Endothelial cell of umbilical vein (primary cell): ENCODE measurements at regions not wholly inside any gene's neighbourhood (a gene's known extent, or its start where the extent isn't known, plus 50 kb on each side); places are given as distances from the start of the nearest gene placed in this dataset.

Experiments used
- BruUV-seq: library from RNA; stranded (reverse); fragments of 400-500 nt; replicated peaks from 2 replicates; lab custom pipeline; 2021; lab: Mats Ljungman, UMichigan
- CTCF ChIA-PET: fragments of 300-600, 350-600 bp; sonication (Branson Sonifier 250); formaldehyde crosslinking; loops from one replicate; lab custom pipeline; 2021; ENCODE audit warnings: antibody characterized with exemption, inconsistent platforms; lab: Charles Lee
- POLR2A ChIA-PET: fragments of 300-600, 350-600 bp; sonication (Branson Sonifier 250); formaldehyde crosslinking; loops from one replicate; lab custom pipeline; 2021; ENCODE audit warnings: antibody characterized with exemption, inconsistent platforms; lab: Charles Lee
- DNase-seq: peaks from one replicate; pipeline ENCODE4 v3.0.0-alpha.2; 2011; ENCODE audit warnings: low read depth, low spot score
- FAIRE-seq: peaks from 2 replicates; lab custom pipeline; 2011; peaks lifted over from hg19 to GRCh38; lab: Jason Lieb, UNC
- H2AFZ ChIP-seq: 2 replicates; pipeline ENCODE4 v1.6.0; 2012; ENCODE audit warnings: low read depth, low read length, control low read depth, inconsistent platforms
- H3K27ac ChIP-seq: 2 replicates; pipeline ENCODE4 v1.5.1; 2011; ENCODE audit warnings: low read depth, mild to moderate bottlenecking, control low read depth, low read length, moderate library complexity; ENCODE audit not compliant: insufficient read depth
- H3K27me3 ChIP-seq, 2 experiments: 2 replicates each; pipeline versions ENCODE4 v1.6.0 to v1.6.1; 2011; ENCODE audit warnings: low read length in 2 of 2, mixed read lengths in 1 of 2; ENCODE audit not compliant: control insufficient read depth in 2 of 2, insufficient read depth in 2 of 2
- H3K36me3 ChIP-seq, 2 experiments: 2 replicates in 1 of 2; 3 replicates in 1 of 2; pipeline ENCODE4 v1.5.1; 2011; ENCODE audit warnings: low read length in 2 of 2, mild to moderate bottlenecking in 1 of 2, moderate library complexity in 1 of 2; ENCODE audit not compliant: control insufficient read depth in 2 of 2, insufficient read depth in 2 of 2; ENCODE audit errors: extremely low read depth in 1 of 2
- H3K4me1 ChIP-seq: 3 replicates; pipeline ENCODE4 v1.5.1; 2011; ENCODE audit warnings: mild to moderate bottlenecking, low read length; ENCODE audit not compliant: control insufficient read depth, insufficient read depth; ENCODE audit errors: extremely low read depth
- H3K4me2 ChIP-seq: 2 replicates; pipeline ENCODE4 v1.6.1; 2011; ENCODE audit warnings: low read length, control low read depth, mixed read lengths; ENCODE audit not compliant: insufficient read depth
- H3K4me3 ChIP-seq, 3 experiments: fragments of 200-600 bp in 1 of 3; sonication (generic), shearing (Covaris generic) in 1 of 3; replicated peaks in 1 of 3; 2 replicates each; pipeline ENCODE4 v1.5.1; 2011 to 2016; ENCODE audit warnings: control low read depth in 3 of 3, low read length in 3 of 3, mild to moderate bottlenecking in 2 of 3, inconsistent platforms in 1 of 3, low read depth in 1 of 3, moderate library complexity in 1 of 3; ENCODE audit not compliant: insufficient read depth in 1 of 3
- H3K79me2 ChIP-seq: 2 replicates; pipeline ENCODE4 v1.6.0; 2012; ENCODE audit warnings: low read length, inconsistent platforms; ENCODE audit not compliant: control insufficient read depth, insufficient read depth
- H3K9ac ChIP-seq: replicated peaks from 2 replicates; pipeline ENCODE3; 2011; ENCODE audit warnings: low read length, control low read depth; ENCODE audit not compliant: insufficient read depth; ENCODE audit errors: extremely low read depth
- H3K9me1 ChIP-seq: replicated peaks from 3 replicates; pipeline ENCODE4 v1.6.0; 2011; ENCODE audit warnings: mild to moderate bottlenecking, low read length; ENCODE audit not compliant: control insufficient read depth, insufficient read depth; ENCODE audit errors: extremely low read depth
- H3K9me3 ChIP-seq: replicated peaks from 2 replicates; pipeline ENCODE4 v1.5.1; 2012; ENCODE audit warnings: low read length, inconsistent platforms; ENCODE audit not compliant: control insufficient read depth, insufficient read depth
- H4K20me1 ChIP-seq: replicated peaks from 2 replicates; pipeline ENCODE3; 2011; ENCODE audit warnings: mild to moderate bottlenecking, low read length; ENCODE audit not compliant: control insufficient read depth, insufficient read depth; ENCODE audit errors: extremely low read depth
- FOS ChIP-seq: IDR thresholded peaks from 2 replicates; pipeline ENCODE4 v1.6.1; 2011; ENCODE audit warnings: mild to moderate bottlenecking, low read length, moderate library complexity, borderline replicate concordance; ENCODE audit not compliant: insufficient read depth
- GATA2 ChIP-seq: IDR thresholded peaks from 2 replicates; pipeline ENCODE4 v1.7.0; 2011; ENCODE audit warnings: low read depth, mild to moderate bottlenecking, moderate library complexity, mixed read lengths, low read length; ENCODE audit not compliant: insufficient read length, insufficient read depth
- JUN ChIP-seq: IDR thresholded peaks from 2 replicates; pipeline ENCODE4 v1.6.1; 2011; ENCODE audit warnings: borderline replicate concordance, low read depth; ENCODE audit not compliant: insufficient read length, insufficient read depth
- MYC ChIP-seq: IDR thresholded peaks from one replicate; pipeline ENCODE4 v1.6.1; 2011; ENCODE audit warnings: mild to moderate bottlenecking, low read depth, low read length
- POLR2A ChIP-seq: IDR thresholded peaks from 2 replicates; pipeline ENCODE4 v1.6.1; 2012; ENCODE audit warnings: low read depth, mild to moderate bottlenecking, control low read depth, low read length
- POLR2AphosphoS5 ChIP-seq: IDR thresholded peaks from 2 replicates; pipeline ENCODE4 v1.6.1; 2012; ENCODE audit warnings: low read depth, mild to moderate bottlenecking, control low read depth, low read length, moderate library complexity; ENCODE audit not compliant: insufficient read depth
- dilution Hi-C: fragments of 300-500 bp; cut with MboI; formaldehyde crosslinking; loops from one replicate; pipeline ENCODE4 v1.15.0; 2019; ENCODE audit warnings: low sequenced_read_pairs; ENCODE audit not compliant: extremely low pct_ligation_motif_present
- intact Hi-C: fragments of 100-400 bp; cut with micrococcal nuclease; formaldehyde crosslinking; loops from one replicate; pipeline ENCODE4 v1.10.0; 2022
- TF ChIP-seq, protein P1 (sequence below): IDR thresholded peaks from 2 replicates; pipeline ENCODE4 v1.6.1; 2011; ENCODE audit not compliant: insufficient read depth, insufficient read length
- TF ChIP-seq, protein P2 (sequence below), 2 donors: IDR thresholded peaks; 1 replicate in 1 of 2; 2 replicates in 1 of 2; pipeline ENCODE4 v1.5.1; 2011; ENCODE audit warnings: low read length in 2 of 2, mild to moderate bottlenecking in 2 of 2, moderate library complexity in 2 of 2, control low read depth in 1 of 2, inconsistent platforms in 1 of 2, low read depth in 1 of 2; ENCODE audit not compliant: insufficient read depth in 1 of 2; ENCODE audit errors: extremely low read depth in 1 of 2

DNA sequence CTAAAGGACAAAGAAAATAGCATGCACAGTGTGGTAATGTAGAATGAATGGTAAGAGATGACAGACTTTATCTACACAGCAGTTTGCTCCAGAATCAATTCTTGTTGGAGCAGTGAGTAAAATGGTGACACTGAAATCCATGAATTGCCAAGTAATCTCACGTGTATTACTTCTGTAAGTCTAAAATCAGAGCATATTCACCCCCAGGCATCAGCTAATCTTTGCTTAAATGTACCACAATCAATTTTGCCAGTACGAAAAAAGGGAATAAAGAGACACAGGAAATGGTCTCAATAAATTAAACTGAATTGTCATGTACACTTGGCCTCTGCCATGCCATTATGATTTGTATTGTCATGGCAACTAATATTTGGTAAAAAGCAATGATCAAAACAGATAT is 294.2 kb downstream of the PCDH17 start:
- H3K4me1 ChIP-seq: no peaks in the 10 kb centered on the region
- no peaks in the 10 kb centered on the region for H3K9me3 ChIP-seq
- H4K20me1 ChIP-seq: no peaks in the 10 kb centered on the region
- FAIRE-seq (no peak), DNase-seq (no peak)
- no peaks in the 10 kb centered on the region for H3K27me3 ChIP-seq
- dilution Hi-C loops: no loop called here
- no peak overlapping the region for H3K27ac ChIP-seq
- POLR2A ChIA-PET: no interaction called here
- no peak overlapping the region for H2AFZ ChIP-seq
- CTCF ChIA-PET: no interaction called here
- no peaks in the 10 kb centered on the region for H3K36me3 ChIP-seq
- no peak overlapping the region for H3K4me2 ChIP-seq
- no peak overlapping the region for H3K9ac ChIP-seq
- no TSS peak for BruUV-seq
- H3K4me3 ChIP-seq: no peak overlapping the region
- TF ChIP-seq, protein P1, sequence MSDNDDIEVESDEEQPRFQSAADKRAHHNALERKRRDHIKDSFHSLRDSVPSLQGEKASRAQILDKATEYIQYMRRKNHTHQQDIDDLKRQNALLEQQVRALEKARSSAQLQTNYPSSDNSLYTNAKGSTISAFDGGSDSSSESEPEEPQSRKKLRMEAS: no peak
- TF ChIP-seq MYC: no peak
- TF ChIP-seq, protein P2, sequence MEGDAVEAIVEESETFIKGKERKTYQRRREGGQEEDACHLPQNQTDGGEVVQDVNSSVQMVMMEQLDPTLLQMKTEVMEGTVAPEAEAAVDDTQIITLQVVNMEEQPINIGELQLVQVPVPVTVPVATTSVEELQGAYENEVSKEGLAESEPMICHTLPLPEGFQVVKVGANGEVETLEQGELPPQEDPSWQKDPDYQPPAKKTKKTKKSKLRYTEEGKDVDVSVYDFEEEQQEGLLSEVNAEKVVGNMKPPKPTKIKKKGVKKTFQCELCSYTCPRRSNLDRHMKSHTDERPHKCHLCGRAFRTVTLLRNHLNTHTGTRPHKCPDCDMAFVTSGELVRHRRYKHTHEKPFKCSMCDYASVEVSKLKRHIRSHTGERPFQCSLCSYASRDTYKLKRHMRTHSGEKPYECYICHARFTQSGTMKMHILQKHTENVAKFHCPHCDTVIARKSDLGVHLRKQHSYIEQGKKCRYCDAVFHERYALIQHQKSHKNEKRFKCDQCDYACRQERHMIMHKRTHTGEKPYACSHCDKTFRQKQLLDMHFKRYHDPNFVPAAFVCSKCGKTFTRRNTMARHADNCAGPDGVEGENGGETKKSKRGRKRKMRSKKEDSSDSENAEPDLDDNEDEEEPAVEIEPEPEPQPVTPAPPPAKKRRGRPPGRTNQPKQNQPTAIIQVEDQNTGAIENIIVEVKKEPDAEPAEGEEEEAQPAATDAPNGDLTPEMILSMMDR (IDR thresholded peaks at IDR 0.05; ENCODE audit: extremely low read depth in 1 of 2, insufficient read depth in 1 of 2, low read depth in 1 of 2, low read length in 2 of 2): no peak
- TF ChIP-seq POLR2A: no peak
- no peak for TF ChIP-seq GATA2
- TF ChIP-seq JUN: no peak
- TF ChIP-seq FOS: no peak
- no peak for TF ChIP-seq POLR2AphosphoS5
- intact Hi-C loops: no loop called here
- H3K79me2 ChIP-seq: no peaks in the 10 kb centered on the region
- no peaks in the 10 kb centered on the region for H3K9me1 ChIP-seq
